Fibroblast of villous mesenchyme (primary cell): ENCODE measurements at regions not wholly inside any gene's neighbourhood (a gene's known extent, or its start where the extent isn't known, plus 50 kb on each side); places are given as distances from the start of the nearest gene placed in this dataset.

ENCODE experiments used
- DNase-seq: peaks from one replicate; pipeline ENCODE4 v3.0.0-alpha.2; 2010; ENCODE audit warnings: low read depth
- H3K4me3 ChIP-seq: 2 replicates; pipeline ENCODE4 v1.5.1; 2011; ENCODE audit warnings: low read depth, mild to moderate bottlenecking, low read length
- CTCF ChIP-seq: IDR thresholded peaks from 2 replicates; pipeline ENCODE4 v1.5.1; 2012; ENCODE audit warnings: low read depth, mild to moderate bottlenecking, low read length; ENCODE audit not compliant: insufficient read depth

GRCh38 chr1:177660188-177660587 lies 309.7 kb downstream of the SEC16B start:
- H3K4me3 ChIP-seq: no peak overlapping the region
- DNase-seq: no peak
- no peak for TF ChIP-seq CTCF

- DNase-seq: no peak
- H3K4me3 ChIP-seq: no peak overlapping the region
- no peak for TF ChIP-seq CTCF
These were observed 310.6 kb downstream of the SEC16B start for GRCh38 chr1:177659281-177659680.

- DNase-seq: no peak
- TF ChIP-seq CTCF: no peak
- no peak overlapping the region for H3K4me3 ChIP-seq
These were observed 313.3 kb downstream of the SEC16B start for GRCh38 chr1:177656598-177656997.

- no peak overlapping the region for H3K4me3 ChIP-seq
- DNase-seq: no peak
- TF ChIP-seq CTCF: no peak
These were observed 318.9 kb downstream of the SEC16B start for GRCh38 chr1:177650947-177651346.

- DNase-seq: no peak
- no peak for TF ChIP-seq CTCF
- H3K4me3 ChIP-seq: no peak overlapping the region
These were observed 321.1 kb downstream of the SEC16B start for GRCh38 chr1:177648731-177649265.

- DNase-seq: no peak
- H3K4me3 ChIP-seq: no peak overlapping the region
- TF ChIP-seq CTCF: no peak
These were observed 321.7 kb downstream of the SEC16B start for GRCh38 chr1:177648138-177648537.
